T follicular helper cell (primary cell): ENCODE measurements at regions not wholly inside any gene's neighbourhood (a gene's known extent, or its start where the extent isn't known, plus 50 kb on each side); places are given as distances from the start of the nearest gene placed in this dataset.
"Not testable (repeated sequence)": the region's sequence is repeated elsewhere in the genome, so short reads cannot be mapped to it uniquely, and the experiment has no call there.

ENCODE experiments used
- DNase-seq: peaks from one replicate; pipeline ENCODE4 v3.0.0-alpha.2; 2020; ENCODE audit warnings: low read depth

DNA sequence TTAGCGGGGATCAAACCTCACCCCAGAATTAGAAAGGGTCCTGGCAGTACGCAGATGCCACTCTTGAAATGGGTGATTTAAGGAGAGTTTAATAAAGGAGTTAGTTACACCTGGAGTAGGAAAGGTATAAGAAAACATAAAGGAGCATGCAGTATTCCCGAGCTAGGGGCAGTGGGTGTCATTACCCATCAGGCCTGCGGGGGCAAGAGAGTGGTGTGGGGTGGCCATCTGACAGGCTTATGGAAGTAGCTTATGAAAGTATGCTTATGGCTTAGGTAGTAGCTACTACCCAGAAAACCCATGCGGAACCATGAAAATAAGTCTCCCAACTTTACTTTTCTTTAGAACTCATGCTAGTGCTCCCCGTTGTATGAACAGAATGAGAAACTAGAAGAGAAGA lies 568.9 kb upstream of the ACVR2A start:
- DNase-seq, result no peak

DNA sequence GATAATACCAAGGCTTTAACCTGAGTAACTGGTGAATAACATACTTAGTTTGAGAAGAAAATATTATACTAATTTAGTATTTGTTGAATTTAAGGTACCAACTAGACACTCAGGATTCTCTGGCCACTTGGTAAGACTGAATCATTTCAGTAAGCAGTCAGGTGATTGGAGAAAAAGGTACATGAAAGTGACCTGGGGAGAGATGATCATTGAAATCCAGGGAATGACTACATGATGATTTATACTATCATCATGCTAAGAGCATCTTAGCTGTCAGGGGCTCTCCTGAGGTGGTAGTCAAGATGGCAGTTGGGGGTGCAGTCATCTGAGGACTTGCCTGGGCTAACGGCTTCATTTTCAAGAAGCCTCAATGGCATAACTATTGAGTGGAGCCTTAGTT lies 571.2 kb upstream of the ACVR2A start:
- no peak for DNase-seq

DNA sequence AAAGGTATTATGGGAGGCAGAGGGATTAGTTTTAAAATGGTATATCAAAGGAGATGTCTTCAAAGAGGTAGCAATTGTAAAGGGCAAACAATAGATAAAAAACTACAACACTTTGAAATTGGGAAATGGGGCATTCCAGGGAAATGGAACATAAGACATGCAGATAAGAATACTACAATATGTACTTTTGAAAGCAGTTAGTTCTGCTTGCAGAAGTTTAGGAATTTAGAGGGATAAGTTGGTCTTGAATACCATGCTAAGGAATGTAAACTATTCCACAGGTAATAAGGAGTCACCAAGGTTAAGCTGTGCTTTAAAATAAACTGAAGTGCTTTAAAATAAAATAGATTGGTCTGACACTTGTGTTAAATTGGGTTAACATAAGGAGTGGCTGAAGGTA lies 571.7 kb upstream of the ACVR2A start:
- no peak for DNase-seq

DNA sequence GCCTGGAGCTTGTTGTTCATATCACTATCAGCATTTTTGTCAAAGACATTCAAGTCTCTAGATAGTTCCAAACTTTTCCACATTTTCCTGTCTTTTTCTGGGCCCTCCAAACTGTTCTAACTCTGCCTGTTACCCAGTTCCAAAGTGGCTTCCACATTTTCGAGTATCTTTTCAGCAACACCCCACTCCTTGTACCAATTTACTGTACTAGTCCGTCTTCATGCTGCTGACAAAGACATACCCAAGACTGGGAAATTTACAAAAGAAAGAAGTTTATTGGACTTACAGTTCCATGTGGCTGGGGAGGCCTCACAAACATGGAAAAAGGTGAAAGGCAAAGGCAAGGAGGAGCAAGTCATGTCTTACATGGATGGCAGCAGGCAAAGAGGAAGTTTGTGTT lies 575.2 kb upstream of the ACVR2A start:
- not testable (repeated sequence) for DNase-seq

DNA sequence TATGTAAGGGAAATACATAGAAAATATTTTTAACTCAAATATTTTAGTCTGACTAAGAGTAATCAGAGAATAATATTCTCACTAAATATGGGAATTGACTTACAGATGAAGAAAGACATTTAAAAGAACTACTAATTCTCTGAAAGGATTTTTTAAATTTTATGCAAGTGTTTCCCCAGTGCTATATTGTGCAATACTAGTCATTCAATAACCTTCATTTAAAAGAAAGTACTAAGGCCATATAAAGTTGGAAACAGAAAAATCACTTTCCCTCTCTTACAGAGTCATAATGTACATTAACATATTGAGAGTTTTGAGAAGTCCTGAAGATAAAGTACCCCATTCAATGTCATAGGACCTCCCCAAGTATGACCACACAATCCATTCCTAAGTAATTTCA lies 584.6 kb upstream of the ACVR2A start:
- no peak for DNase-seq

DNA sequence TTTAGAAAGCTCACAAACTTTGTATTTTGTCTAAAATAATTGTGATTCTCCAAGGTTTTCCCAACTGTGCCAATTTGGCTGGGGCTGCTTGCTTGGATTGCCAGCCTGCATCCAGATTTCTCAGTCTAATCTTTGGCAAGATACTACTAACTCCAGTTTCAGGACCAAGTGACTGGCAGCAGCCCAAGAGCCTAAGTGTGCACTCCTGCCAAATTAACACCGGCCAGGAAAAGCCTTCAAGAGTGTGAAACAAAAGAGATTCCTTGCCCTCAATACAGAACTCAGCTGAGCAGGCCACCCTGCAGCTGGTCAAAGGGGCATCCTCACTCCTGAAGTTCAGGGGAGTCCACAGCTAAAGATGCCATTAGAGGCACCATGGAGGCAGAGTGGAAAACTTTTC lies 589.0 kb upstream of the ACVR2A start:
- no peak for DNase-seq

DNA sequence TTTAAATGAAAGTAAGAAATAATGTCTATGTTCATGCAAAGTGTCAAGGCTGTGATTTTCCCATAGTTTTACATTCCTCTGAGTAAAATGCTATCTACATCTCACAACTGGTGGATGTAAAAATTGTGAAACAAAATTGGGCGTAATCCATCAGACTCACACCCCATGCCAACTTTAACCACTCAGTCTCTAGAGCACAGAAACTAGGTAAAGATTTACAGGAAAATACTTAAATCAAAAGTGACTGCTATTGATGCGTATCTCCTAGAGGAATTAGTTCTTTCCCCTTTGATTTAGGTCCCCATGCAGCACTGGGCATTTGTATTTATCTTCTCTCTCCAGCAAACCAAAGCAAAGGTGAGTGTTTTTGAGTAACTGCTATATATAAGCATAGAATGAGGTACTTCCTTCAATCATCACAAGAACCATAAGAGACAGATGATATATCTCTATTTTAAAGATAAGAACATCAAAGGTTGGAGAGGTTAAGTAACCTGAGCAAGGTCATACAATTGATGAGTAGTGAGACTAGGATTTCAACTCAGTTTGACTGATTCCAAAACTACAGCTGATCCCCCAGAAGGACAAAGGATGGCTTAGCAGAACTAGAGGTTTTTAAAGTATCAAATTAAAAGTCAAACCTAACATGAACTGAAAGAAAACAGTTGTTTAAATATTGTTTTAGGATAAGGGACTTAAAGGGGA lies 594.0 kb upstream of the ACVR2A start:
- no peak for DNase-seq

DNA sequence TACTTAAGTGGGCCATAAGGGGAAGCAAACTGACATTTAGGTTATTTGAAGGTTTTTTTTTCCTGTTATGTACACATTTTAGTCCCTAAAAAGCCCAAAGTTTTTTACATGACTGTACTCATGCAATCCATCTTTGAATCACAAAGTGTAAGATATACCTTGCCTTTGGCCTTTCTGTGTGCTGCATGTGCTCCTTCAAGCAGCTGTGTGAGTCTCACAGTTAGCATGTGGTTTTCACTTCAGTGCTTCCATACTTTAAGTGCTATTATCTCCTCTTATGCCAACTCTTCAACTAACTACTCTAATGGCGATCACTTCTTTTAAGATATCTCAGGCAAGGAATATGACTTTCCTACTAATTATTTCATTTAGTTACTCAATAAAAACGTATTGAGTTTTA lies 597.1 kb upstream of the ACVR2A start:
- DNase-seq, result no peak

DNA sequence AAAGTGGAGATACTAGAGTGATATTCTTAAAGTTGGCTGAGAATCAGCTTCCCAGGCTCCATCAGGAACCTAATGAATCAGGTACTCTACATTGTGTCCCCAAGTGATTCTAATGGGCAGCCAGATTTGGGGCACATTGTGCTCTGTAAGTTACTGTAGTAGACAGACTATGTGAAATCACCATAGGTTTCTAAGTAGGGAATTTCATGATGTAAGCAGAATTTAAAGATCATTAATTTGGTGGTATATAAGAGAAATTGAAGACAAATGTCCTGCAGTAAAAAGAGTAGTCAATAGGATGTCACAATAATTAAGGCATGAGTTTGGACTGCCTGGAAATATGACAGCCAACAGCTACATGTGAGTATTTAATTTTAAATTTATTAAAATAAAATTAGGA lies 602.4 kb upstream of the ACVR2A start:
- DNase-seq, result no peak

DNA sequence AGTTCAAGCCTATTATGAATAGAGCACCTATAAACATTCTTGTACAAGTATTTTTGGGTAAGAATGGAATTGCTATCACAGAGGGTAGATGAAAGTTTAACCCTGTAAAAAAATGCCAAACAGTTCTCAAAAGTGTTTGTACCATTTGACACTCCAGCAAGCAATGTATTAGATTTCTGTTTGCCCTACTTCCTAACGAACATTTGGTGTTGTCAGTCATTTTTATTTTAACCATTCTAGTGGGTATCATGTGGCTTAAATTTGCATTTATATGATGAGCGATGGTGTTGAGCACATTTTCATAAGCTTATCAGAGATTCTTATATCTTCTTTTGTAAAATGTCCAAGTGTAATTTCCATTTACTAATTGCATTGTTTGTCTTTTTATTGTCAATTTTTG lies 608.2 kb upstream of the ACVR2A start:
- DNase-seq, result no peak

DNA sequence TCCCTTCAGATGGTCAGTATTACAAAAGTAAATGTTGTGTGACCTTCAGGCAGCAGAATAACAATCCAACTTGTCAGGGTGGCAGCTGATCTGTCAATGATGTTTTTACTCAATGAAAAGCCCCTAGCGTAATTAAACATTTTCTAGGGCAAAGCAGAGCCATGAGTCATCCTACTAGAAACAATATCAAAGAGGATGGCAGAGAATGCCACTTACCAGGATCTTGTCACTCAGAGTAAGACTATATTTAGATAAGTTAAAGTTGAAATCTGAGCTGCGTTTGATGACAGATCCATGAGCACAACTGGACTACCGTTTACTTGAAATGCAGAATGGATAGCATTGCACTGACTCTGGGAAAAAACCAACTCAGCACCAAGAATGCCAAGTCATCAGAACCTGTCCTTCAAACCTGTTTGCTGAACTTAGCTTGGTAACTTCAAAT lies 612.6 kb upstream of the ACVR2A start:
- DNase-seq, result no peak

DNA sequence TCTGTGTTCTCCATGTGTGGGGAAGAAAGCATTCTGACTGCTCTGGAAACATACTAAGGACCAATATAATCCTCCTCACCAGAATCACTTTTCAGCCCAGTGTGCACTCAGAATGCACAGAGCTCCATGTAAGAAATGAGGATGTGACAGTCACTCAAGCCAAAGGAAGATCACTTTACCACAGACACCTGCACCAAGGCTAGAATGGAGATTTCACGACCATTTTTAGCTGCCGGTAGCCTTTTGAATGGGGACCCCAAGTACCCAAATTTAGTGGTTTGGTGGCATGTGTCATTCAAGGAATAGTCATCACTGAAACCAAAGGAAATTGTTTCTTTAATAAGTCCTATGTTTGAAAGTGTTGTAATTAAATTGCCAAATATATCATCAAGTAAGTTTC lies 613.2 kb upstream of the ACVR2A start:
- DNase-seq, result no peak

DNA sequence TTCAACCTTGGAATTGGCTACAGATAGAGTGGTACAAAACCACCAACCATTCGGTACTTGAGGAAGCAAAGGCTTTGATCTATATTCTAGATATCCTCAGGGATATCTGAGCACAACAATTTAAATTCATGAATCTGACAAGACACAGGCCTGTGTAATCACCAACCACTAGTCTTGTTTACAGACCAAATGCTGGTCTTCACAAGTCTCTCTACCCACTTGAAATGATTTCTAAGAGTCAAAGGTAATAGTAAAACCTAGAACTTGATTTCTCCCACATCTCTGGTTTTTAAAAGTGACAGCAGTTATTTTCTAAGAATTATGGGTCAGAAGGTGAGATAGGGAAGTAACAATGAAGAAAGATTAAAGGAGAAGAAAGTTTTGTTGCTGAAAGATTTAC lies 613.7 kb upstream of the ACVR2A start:
- DNase-seq, result no peak

DNA sequence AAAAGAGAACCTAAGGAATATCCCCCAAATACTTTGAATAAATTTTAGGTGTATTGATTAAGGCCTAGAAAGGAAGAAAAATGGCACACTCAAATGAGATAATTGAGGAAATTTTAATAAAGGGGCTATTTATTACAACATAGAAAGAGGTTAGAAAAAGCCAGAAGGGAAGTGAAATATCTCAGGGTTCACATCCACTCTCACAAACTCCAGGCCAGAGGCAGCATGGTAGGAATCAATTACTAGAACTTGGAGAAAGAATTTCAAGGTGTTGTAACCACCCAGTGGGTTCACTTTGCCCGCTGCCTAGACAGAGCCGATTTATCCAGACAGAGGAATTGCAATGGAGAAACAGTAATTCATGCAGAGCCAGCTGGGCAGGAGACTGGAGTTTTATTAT lies 617.5 kb upstream of the ACVR2A start:
- DNase-seq, result no peak

DNA sequence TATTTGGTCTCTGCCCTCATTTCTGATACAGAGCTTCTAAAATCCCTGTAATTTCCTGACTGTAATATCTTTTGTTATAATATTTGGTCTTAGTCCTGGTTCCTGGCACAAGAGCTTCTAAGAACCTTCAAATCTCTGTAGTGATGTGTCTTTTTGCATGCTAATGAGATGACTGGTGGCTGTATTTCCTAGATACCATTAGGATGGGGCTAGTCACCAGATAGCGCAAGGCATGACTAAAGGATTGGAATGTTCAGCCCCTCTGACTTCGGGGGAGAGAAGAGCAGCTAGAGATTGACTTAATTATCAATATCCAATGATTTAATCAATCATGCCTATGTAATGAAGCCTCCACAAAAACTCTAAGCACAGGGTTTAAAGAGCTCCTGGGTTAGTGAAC lies 620.8 kb upstream of the ACVR2A start:
- DNase-seq, result no peak

DNA sequence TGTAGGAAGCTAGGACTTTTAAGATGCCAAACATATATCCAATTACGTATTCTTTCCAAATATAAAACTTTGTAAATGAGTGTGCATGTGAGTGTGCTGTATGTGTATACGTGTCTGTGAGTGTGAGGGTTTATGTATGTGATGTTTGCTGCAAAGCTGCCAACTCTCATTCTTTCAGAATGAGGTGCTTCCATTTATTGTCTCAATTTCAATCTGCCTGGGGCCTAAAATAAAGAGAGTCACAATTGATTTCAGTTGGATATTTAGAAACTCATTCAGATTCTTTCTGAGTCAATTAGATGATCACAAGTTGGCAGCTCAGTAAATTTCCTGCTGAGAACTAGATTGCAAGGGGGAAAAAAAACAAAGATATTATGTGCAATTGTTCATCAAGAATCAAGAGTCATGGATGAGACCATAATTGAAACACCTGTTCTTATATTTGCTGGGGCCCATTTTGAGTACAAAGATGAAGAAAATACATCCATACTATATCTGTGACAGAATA lies 621.2 kb upstream of the ACVR2A start:
- no peak for DNase-seq

DNA sequence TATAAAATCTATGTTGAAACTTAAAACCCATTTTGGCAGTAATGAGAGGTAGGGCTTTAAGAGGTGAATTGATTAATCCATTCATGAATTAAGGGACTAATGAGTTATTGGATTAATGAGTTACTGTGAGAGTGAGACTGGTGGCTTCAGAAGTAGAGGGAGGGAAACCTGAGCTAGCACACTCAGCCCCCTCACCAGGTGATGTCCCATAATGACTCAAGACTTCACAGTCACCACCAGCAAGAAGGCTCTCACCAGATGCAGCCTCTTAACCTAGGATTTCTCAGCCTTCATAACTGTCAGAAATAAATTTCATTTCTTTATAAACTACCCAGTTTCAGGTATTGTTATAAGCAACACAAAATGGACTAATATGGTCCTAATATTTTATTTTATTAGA lies 621.7 kb upstream of the ACVR2A start:
- DNase-seq, result no peak

DNA sequence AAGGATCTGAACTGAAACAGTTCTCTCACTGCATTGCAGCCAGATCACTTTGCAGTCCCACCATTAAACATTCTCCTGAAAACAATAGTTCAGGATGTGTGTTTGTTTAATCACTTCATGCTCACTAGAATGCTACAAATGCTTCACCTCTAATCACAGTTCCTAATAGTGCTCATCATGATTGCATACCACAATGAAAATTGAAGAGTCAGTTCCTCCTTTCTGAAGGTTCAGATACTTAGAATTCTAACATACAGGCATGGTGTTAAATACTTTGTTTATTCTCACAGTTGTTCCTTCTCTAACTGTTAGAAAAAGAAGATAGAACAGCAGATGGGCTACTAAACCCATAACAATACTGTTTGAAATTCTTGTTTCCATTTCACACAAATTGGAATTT lies 622.3 kb upstream of the ACVR2A start:
- DNase-seq, result no peak

DNA sequence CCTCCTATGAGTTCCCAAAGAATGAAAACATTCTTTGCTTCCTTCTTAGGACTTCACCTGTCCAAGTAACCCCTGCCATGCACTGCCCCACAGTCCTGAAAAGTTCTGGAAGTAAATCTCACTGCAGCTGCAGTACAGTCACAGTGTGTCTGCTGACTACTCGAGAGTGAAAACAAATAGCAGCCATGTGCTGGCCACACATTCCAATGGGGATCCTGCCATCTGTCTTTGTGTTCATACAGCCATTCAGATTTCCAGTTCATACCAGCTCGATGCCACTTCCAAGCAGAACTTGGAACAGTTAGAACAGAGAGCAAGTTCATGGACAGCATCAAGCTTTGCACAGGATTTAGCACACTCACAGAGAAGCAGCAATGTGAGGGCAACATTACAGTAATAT lies 629.9 kb upstream of the ACVR2A start:
- DNase-seq, result no peak

DNA sequence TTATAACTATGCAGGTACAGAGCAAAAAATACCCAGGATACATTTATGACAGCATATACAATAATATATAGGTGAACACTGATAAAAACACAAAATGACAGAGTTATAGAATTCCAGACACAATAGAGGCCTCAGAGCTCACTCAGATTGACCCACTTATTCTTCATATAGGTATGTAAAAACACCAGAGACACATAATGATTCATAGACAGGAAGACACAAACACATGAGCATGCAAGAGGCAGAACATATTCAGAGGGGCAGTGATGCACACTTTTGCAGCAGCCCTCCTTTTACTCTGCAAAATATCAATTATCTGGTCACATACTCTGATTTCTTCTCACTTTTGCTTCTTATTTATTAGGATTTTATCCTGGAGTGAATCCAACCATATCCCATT lies 633.3 kb upstream of the ACVR2A start:
- no peak for DNase-seq

DNA sequence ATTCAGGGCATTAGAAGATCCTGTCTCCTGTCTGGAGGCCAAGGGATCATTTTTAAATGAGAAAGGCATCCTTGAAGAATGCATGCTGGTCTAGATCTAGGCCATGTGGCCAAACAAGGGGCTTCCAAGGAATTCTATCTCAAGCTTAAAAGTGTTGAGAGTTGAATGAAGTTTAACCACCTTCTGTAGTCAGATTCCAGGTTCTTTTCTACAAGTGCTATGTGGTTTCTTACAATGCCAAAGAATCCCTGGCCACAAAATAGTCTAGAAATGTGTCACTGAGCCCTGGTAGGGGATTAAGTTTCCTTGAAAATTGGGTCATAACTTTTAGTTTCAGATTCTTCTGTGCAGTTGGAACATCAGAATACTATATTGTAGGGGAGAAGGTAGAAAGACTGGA lies 640.7 kb upstream of the ACVR2A start:
- no peak for DNase-seq

DNA sequence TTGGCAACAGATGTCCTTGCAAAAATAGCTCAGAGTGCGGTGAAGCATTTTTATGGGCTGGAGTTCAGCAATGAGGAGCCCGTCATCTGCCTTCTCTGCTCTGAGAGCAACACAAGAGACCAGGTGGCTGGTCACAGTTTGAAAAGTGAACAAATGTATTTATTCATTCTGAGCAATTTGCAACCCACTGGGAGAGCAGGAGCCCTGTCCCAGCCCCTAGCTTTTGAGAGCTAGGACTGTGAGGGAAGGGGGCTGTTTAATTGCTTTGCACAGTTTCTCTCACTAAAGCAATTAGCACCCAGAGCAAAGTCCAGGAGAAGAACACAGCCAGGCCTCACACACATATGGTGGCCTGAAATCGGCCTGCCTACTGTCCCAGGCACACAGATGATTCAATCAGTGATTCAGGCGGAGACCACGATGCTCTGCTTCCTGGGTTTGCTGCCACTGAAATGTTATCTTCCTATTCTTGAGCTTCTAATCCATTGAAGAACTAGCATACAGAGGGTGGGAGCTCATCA lies 646.1 kb upstream of the ACVR2A start:
- no peak for DNase-seq

DNA sequence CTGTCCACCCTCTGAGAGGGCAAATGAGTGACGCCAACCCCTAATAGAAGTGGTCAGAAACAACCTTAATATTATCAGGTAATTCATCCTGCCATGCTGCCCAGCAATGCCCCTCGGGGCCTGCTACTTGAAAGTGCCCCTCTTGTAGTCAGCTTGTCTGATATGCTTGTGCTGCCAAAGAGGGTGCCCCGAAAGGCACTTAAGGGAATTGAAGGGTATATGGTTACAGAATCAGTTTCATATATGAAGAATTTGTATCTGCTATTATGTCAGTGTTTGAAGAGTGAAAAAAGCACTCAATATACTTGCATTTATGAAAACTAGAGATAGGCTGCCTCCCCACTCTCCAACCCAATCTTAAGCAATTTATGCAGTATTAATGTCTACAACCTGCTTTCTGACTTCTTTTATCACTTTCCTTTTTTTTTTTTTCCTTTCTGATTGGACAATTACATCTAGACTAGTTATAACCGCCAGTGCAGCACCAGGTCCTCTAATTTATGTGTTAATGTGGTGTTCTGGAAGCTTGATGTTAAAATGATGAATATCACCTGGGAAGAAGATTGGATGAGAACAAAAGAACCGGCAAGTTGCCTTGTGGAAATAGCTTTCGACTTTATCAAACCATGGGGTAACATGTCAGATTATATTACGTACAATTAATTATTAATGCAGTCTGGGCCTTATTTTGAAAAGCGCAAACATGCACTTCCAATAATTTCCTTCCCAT lies 646.9 kb upstream of the ACVR2A start:
- no peak for DNase-seq
